ENCODE measurements at regions not wholly inside any gene's neighbourhood (a gene's known extent, or its start where the extent isn't known, plus 50 kb on each side); places are given as distances from the start of the nearest gene placed in this dataset.

DNA sequence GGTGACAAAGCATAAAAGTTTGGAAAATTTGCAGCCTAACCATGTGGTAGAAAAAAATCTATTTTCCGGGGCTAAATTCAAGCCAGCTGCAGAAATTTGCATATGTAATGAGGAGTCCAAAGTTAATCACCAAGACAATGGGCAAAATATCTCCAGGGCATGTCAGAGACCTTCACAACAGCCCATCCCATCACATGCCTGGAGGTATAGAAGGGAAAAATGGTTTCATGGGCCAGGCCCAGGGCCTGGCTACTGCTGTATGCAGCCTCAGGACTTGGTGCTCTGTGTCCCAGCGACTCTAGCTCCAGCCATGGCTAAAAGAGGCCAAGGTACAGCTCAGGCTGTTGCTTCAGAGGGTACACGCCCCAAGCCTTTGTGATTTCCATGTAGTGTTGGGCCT lies 655.8 kb upstream of the MGAT4C start:
- TF ChIP-seq CTCF (IDR thresholded peaks at IDR 0.05; ENCODE audit: insufficient read depth, low read depth, low read length) (no peak), EZH2 (IDR thresholded peaks at IDR 0.05; ENCODE audit: insufficient read depth, low read length) (no peak)

Measured in astrocyte (in vitro differentiated cells and primary cell).